Stomach (tissue), 4 donors: ENCODE measurements at regions not wholly inside any gene's neighbourhood (a gene's known extent, or its start where the extent isn't known, plus 50 kb on each side); places are given as distances from the start of the nearest gene placed in this dataset.

Source experiments
- POLR2A ChIP-seq, 4 donors: fragments of 450-650 bp; IDR thresholded peaks; one replicate each; pipeline ENCODE4 v1.6.1; 2016; ENCODE audit warnings: antibody characterized with exemption in 4 of 4, control low read depth in 2 of 4, mild to moderate bottlenecking in 1 of 4, moderate library complexity in 1 of 4
- POLR2AphosphoS5 ChIP-seq, 3 donors: sonication (generic); formaldehyde crosslinking; IDR thresholded peaks; one replicate each; pipeline ENCODE4 v1.6.1; 2016; ENCODE audit warnings: antibody characterized with exemption in 3 of 3
- TF ChIP-seq, protein P1 (sequence below), 7 experiments: fragments of 450-650 bp in 4 of 7; fragments of 200-600 bp in 3 of 7; sonication (generic) in 3 of 7; IDR thresholded peaks; one replicate each; pipeline ENCODE4 v1.5.1; 2016 to 2019; ENCODE audit warnings: antibody characterized with exemption in 7 of 7, control low read depth in 2 of 7, mild to moderate bottlenecking in 1 of 7

DNA sequence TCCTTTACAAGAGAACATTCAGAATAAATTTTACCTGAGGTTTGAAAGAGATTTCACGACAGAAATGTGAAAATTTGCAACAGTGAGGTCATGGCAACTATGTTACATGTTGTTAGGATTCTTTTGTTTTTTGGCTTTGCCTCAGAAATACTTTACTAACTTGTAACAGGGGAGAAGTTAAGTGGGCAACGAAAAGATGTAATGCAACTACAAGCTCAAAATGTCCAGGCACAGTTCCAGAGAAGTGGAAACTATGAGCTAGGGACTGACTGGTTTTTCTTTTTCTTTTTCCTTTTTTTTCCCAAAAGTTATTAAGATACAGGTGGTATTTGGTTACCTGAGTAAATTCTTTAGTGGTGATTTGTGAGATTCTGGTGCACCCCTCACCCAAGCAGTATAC, 111.5 kb upstream of the PPP2R3A start:
- TF ChIP-seq, protein P1, sequence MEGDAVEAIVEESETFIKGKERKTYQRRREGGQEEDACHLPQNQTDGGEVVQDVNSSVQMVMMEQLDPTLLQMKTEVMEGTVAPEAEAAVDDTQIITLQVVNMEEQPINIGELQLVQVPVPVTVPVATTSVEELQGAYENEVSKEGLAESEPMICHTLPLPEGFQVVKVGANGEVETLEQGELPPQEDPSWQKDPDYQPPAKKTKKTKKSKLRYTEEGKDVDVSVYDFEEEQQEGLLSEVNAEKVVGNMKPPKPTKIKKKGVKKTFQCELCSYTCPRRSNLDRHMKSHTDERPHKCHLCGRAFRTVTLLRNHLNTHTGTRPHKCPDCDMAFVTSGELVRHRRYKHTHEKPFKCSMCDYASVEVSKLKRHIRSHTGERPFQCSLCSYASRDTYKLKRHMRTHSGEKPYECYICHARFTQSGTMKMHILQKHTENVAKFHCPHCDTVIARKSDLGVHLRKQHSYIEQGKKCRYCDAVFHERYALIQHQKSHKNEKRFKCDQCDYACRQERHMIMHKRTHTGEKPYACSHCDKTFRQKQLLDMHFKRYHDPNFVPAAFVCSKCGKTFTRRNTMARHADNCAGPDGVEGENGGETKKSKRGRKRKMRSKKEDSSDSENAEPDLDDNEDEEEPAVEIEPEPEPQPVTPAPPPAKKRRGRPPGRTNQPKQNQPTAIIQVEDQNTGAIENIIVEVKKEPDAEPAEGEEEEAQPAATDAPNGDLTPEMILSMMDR (IDR thresholded peaks at IDR 0.05) = no peak
- TF ChIP-seq POLR2A (IDR thresholded peaks at IDR 0.05) = no peak
- TF ChIP-seq POLR2AphosphoS5 (IDR thresholded peaks at IDR 0.05) = no peak
